ENCODE measurements at regions not wholly inside any gene's neighbourhood (a gene's known extent, or its start where the extent isn't known, plus 50 kb on each side); places are given as distances from the start of the nearest gene placed in this dataset.
A peak's percentile ranks its signal among the peaks of the same experiment; 100 is the strongest.

DNA sequence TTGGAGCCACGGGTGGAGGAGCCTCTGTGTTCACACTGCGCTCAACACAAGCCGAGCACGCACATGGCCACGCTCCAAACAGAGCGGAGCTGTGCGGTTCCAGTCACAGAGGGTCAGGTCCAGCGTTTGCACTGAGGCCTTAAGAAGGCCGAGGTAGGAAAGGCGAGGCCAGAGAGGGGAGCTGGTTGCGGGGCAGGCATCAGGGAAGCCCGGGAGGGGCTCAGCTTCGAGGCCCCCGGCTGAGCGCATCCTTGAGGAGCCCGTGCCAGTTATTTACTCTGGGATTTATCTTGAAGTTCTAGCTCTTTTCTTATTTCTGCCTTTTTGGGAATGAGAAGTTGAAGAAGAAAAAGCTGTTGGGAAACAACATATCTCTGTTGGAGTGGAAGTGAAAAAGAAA, 140.8 kb downstream of the IRX1 start:
- no peak for DNase-seq (ENCODE audit: low spot score)

DNA sequence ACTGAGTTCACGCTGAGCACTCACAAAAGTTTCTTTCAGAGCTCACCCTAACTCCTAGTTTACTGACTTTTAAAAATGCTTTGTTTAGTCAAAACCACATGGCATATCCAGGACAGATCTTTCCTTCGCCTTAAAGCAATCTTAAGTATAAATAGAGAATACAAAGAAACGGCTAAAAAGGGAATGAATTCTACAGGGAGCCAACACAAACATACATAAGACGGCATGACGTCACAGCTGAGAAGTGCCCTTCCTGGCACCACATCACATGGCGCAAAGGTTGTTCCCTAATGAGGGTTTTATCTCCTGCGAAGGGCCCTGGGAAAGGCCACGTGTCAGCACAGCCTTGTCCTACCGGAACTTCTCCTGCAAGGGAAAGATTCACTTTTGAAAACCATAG, 141.3 kb downstream of the IRX1 start:
- peak; percentile 45 for DNase-seq (ENCODE audit: low spot score)

DNA sequence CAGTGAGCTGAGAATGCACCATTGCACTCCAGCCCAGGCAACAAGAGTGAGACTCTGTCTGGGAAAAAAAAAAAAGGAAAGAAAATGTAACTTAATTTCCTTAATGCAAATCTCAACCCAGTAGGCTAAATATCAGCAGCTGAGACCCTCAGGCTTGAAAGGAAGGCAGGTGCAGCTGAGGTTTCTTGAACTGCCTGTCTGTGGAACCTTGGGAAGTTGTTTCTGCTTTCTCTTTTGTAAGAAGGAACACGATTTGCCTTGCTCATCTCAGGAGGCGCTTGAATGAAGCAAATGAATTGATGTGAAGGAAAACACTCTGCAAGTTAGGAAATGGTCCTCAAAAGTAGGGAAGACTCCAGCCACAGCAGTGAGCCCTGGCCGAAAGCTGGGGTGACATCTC, 143.3 kb downstream of the IRX1 start:
- DNase-seq (ENCODE audit: low spot score): no peak

DNA sequence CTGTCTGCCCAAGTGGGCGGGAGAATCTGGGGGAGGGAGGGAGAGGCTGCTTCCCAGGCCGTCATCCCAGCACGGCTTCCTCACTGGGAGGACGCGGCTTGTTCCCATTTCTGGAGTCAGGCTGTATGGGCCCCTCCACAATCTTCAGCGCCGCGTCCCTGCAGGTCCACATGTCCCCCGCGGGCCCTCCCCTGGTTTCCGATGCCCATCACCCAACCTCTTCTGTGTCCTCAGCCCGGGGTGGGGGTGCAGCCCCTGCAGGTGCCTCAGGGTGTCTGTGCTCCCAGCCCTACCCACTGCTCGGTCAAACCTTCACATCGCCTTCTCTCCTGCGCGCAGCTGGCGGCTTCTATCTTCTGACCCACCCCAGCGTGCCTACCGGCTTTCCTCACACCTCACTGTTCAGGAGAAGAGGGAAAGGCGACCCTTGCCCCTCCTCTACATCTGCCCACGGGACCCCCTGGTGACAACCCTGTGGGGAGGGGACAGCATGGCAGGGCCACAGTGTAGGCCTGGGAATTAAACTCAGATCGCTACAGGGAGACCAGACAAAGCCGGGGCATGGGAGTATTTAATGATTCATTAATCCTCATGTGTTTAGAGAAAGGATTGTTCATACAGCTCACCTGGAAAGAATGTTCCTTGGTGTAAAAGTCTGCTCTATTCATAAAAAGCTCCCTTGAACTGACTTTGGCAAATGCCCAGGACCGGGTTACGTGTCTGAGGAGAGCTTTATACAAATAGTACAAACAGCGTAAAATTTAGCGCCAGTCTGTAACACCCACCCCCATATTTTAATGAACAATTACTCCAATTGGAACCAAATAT, 145.1 kb downstream of the IRX1 start:
- DNase-seq (ENCODE audit: low spot score): peak; percentile 54

DNA sequence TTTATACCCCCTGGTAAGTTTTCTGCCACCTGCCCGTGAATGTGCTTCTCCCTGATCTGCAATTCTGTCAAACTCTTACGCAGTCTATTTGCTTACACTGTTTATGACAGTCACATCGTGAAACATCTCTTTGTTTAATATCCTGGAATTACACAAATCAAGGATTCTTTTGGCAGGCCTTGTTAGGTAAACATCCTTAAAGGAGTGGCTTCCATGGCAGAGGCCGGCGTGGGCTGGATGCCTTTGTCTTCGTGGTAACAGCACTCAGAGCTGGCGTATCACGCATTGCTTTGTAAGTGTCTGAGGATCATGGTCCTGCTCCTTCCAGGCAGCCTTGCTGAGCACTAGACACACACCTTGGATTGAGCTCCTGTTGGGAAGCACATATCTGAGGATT, 145.7 kb downstream of the IRX1 start:
- peak; percentile 72 for DNase-seq (ENCODE audit: low spot score)

DNA sequence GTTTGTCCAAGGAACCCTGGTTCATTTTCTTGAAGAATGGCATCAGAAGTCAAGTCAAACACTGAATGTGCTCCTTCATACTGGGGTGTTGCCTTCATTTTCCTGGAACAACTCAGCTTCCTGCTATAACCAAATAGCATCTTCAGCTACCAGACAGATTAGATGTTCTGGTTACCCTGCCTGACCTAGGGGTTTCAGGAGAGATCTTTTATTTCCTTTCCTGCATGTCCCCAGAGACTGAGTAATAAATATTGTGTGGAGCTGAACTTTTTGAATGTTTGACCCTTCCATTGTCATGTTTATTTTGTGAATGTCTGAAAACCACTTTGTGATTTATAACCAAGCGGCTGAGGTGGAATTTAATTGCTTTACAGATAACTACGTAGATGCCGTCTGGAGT, 147.1 kb downstream of the IRX1 start:
- no peak for DNase-seq (ENCODE audit: low spot score)

DNA sequence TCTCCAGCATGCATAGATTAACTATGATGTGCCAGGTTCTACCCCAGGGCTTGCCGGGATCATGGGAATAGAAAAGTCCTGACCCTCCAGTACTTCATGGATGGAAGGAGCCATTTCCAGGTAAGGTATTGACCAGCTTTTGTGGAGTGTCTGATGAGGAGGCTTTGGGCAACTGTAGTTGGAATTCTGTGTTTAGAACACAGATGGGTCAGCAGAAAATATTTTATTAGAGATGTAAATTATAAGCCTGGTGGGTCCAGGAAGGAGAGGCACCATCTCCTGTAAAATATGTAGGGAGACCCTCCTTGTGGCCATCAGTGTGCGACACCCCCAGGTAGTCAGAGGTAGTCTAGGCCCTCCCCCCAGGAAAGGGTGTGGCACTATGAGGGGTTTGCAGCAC, 156.2 kb downstream of the IRX1 start:
- DNase-seq (ENCODE audit: low spot score): no peak

DNA sequence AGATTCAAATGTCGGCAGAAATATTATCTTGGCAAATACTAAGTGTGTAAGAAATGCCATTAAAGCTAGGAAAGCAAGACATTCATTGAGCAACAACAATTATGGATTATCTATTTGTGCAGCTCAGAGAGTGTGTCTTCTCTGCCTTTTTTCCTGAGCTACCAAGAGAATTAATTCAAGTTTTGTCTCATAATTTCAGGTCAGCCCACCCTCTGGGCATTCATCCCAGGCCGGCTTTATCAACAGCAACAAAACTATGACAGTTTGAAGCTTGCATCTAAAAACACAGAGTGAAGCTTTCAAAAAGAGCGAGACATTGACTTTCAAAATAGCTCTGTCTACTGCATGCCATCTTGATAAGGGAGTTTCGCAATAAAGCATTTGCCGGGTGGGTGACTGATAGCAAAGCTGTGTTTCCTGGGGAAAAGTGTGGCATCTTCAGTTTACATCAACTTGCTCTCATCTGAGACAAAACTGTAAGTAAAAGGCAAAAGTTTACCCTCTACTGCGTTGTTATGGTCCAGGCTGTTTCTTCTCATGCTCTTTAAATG, 182.4 kb downstream of the IRX1 start:
- DNase-seq (ENCODE audit: low spot score): no peak

DNA sequence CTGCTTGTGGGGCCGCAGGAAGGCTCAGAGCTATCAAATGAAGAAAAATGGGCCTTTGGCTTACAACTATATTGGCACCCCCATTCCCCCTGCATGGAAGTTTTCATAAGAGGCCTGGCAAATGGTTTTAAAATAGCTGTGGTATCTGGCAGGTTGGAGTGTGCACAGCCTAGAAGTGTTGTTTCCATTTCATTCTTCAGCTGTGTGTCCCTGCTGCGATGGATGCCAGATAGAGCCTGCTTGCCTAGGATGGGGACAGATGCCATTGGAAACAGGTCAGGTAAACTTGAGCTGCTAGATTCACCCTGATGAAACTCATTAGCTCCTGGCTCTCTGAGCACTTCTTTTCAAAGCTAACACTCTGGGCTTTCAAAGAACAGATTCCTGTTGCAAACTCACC, 183.3 kb downstream of the IRX1 start:
- DNase-seq (ENCODE audit: low spot score): no peak

DNA sequence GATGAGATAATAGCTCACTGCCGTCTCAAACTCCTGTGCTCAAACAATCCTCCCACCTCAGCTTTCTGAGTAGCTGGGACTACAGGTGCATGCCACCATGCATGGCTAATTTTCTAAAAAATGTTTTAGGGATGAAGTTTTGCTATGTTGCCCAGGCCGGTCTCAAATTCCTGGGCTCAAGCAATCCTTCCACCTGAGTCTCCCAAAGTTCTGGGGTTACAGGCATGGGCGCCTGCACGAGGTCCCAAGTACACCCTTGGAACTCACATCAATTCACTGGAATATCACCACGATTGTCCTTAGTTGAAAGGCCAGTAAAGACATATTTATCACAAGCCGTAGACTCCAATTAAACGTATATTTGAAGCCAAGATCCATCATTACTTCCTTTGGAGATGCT, 184.6 kb downstream of the IRX1 start:
- DNase-seq (ENCODE audit: low spot score): no peak

DNA sequence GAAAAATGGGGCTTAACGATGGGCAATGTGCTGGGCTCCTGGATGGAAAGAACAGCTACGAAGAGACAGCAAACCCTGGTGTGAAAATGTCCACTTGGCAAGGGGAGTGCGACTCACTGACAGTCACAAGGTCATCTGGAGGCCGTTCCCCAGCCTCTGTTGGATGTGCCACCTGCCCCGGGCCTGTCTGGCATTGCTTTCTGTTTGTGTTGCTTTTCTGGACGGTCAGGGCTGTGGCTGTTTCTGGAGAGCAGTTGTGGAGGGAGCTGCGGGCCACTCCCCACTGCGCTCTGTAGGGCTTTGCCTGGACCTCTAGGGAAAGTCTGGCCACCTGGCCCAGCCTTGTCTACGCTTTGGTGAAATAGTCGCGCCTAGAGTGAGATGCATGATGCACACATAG, 185.3 kb downstream of the IRX1 start:
- no peak for DNase-seq (ENCODE audit: low spot score)

DNA sequence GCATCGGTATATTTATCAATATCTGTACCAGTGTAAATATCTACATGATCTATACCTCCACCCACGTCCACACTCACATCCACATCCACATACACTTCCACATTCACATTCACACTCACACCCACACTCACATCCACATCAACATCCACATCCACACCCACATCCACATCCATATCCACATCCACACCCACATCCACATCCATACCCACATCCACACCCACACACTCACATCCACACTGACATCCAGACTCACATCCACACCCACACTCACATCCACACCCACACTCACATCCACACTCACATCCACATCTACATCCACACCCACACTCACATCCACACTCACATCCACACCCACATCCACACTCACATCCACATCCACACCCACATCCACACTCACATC, 189.2 kb downstream of the IRX1 start:
- no peak for DNase-seq (ENCODE audit: low spot score)

DNA sequence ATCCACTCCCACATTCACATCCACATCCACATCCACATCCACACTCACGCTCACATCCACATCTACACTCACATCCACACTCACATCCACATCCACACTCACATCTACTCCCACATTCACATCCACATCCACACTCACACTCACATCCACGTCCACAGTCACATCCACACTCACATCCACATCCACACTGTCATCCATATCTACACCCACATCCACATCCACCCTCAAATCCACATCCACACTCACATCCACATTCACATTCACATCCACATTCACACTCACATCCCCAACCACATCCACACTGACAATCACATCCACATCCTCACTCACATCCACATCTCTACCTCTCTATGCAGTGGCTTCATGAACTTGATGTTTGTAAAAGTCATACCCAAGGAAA, 190.5 kb downstream of the IRX1 start:
- no peak for DNase-seq (ENCODE audit: low spot score)

DNA sequence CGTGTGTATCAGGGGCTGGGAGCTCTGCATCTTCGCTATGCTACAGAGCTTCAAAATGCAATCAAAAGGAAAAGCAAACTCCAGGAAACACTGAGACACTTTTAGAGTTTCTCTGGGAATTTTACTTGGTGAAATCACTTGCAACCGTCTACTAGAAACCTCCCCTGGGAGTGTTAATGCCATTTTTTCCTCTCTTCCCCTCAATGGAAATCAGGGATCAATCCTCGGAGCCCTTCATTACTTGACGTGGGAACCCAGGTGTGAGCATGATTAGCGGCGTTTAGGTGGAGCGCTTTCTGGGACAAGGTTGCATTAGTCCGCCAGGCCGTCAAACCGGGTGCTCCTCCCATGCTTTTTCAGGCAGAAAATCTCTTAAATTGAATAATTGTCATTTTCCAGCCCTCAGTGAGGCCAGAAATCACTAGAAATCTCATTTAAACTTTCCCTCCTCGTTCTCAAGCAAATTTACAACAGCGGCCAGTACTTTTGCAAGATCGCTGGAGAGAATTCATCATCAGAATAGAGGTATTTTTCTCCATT, 191.3 kb downstream of the IRX1 start:
- DNase-seq (ENCODE audit: low spot score): no peak

DNA sequence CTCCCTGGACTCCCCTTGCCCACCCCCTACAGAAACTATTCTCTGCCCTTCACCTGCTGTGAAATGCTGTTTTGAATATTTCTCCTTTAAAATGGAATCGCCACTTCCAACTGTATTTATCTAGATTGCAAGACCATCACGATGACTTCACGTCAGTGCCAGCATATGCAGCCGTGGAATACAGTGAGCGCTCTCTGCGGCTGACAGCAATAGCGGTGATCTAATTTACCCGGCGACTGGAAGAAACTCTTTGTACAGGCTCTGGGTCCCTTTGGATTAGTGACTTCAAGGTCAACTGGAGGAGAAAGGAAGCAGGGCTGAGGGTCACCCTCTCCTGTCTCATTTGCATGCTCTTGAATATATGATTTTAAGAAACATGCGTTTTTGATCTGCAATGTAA, 192.0 kb downstream of the IRX1 start:
- DNase-seq (ENCODE audit: low spot score): no peak

DNA sequence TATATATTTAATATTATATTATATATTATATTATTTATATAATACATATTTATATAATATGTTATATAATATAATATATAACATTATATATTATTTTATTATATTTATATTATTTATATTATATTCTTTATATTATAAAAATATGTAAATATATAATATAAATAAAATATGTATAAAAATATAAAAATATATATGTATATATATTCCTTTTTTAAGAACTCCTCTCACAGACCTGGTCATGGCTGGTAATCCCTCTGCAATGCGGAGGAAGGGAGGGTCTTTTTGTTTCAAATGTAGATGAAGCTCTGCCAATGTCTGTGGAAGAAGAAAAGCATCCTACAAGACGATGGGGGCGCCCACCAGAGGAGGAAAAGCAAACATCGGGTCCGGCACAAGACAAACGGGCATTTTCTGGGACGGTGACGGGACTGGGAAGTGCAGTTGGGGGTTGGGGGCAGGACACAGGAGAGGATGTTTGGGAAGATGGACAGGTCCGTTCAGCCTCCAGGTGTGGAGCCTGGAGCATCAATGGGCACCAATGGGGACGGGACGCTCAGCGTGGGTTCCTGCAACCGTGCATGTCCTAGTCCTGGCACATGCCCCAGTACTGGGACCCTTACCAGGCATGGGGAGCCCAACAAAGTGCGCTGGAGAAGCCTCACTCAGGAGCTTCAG, 194.0 kb downstream of the IRX1 start:
- no peak for DNase-seq (ENCODE audit: low spot score)

DNA sequence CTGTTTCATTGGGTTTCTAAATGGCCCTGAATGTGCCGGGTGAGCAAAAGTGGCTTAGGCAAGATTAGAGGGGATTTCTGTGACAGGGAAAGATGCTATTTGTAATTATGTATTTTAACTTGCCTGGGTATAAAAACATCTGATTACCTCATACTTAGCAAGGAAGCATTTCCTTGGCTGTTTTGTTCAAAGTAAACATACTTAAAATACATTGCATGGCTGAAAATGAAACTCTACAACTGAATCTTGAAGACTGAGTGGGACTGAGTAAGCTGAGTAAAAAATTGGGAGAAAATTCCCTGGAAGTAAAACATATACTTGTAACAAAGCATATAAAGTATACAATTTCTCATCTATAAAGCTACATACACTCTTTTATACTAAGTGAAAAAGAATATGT, 197.5 kb downstream of the IRX1 start:
- no peak for DNase-seq (ENCODE audit: low spot score)

DNA sequence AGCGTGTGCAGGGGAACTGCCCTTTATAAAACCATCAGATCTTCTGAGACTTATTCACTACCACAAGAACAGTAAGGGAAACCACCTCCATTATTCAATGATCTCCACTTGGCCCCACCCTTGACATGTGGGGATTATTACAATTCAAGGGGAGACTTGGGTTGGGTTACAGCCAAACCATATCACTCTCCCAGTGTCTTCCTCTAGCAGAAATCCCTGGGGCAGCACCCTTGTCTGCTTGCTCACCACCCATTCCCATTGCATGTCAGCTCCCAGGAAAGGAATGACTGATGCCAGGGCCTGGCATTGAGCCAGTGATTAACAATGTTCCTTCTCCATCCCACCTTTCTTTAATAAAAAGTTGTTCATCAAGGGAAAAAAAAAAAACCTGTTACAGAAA, 199.0 kb downstream of the IRX1 start:
- DNase-seq (ENCODE audit: low spot score): no peak

DNA sequence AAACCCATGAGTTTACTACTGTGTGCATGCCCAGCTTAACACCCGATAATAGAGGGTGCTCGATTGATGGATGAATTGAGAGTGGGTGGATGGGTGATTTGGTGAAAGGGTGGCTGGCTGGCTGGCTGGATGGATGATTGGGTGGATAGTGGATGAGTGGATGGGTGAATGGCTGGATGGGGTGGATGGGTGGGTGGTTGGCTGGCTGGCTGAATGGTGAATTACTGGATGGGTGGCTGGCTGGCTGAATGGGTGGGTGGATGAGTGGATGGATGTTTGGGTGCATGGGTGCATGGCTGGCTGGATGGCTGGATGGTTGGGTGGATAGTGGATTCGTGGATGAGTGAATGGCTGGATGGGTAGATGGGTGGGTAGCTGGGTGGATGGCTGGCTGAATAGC, 201.1 kb downstream of the IRX1 start:
- no peak for DNase-seq (ENCODE audit: low spot score)

DNA sequence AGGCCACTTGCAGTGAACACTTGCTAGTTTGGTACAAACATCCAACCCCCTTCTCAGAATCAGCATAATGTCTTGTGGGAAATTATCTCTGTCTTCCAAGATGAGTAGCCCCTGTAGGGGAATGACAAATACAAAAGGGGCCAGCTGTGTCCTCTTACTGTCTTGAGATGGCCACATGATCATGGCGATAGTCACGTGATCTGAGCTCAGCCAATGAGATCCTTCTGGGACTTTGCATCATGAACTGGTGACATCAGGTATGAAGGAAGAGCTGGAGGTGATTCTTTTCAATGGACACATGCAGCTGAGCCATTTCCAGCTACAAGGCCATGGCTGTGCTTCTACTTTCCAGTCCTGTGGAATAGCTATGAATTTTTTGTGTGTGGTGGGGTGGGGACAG, 206.3 kb downstream of the IRX1 start:
- no peak for DNase-seq (ENCODE audit: low spot score)

DNA sequence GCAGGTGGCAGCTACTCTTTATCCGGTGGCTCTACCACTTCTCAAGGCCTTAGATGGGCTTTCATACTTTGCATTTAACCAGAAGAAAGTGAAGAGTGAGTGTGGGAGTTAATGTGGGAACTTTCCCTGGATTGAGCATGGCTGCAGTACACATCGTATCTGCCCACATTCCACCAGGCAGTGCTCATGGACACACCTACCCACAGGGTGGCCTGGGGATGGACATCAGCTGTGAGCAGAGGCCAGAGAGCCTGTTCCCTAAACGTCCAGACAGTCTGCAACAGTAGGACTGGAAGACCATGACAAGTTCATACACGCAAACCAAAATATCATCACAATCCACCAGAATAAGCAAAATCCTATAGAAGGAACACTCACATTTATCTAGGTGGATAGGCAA, 213.8 kb downstream of the IRX1 start:
- no peak for DNase-seq (ENCODE audit: low spot score)

DNA sequence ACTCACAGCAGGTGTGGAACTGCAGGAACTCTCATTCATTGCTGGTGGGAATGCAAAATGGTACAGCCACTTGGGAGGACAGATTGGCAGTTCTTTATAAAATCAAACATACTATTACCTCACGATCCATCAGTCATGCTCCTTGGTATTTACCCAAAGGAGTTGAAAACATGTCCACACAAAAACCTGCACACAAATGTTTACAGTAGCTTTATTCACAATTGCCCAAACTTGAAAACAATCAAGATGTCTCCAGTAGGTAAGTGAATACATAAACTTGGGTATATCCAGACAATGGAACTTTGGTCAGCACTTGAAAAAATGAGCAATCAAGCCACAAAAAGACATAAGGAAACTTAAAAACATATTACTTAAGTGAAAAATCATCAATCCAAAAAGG, 215.5 kb downstream of the IRX1 start:
- DNase-seq (ENCODE audit: low spot score): no peak

DNA sequence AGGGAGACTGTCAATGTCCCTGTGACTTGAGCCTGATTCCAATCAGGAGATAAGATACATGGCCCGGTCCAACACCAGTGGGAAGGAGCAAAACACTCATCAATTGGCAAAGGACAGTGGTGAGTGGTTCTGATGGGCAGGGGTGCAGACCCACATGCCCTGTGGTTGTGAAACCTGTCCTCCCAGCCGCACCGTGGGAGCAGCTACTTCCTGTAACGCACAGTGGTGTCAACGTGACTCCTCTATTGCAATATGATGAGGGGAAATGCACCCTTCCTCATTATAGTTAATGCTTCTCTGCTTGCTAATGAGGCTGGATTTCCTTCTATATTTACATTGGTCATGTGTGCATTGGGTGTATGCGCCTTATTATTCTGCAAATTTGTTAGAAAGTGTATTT, 223.0 kb downstream of the IRX1 start:
- no peak for DNase-seq (ENCODE audit: low spot score)

All from H4 (cell line).